Fibroblast of villous mesenchyme (primary cell): ENCODE measurements at regions not wholly inside any gene's neighbourhood (a gene's known extent, or its start where the extent isn't known, plus 50 kb on each side); places are given as distances from the start of the nearest gene placed in this dataset.

ENCODE experiments used
- DNase-seq: peaks from one replicate; pipeline ENCODE4 v3.0.0-alpha.2; 2010; ENCODE audit warnings: low read depth
- H3K4me3 ChIP-seq: 2 replicates; pipeline ENCODE4 v1.5.1; 2011; ENCODE audit warnings: low read depth, mild to moderate bottlenecking, low read length
- CTCF ChIP-seq: IDR thresholded peaks from 2 replicates; pipeline ENCODE4 v1.5.1; 2012; ENCODE audit warnings: low read depth, mild to moderate bottlenecking, low read length; ENCODE audit not compliant: insufficient read depth

- no peak overlapping the region for H3K4me3 ChIP-seq
- DNase-seq = peak; percentile 19
- TF ChIP-seq CTCF = no peak
These were observed 192.7 kb upstream of the LRIG1 start for GRCh38 chr3:66693461-66694031.

DNA sequence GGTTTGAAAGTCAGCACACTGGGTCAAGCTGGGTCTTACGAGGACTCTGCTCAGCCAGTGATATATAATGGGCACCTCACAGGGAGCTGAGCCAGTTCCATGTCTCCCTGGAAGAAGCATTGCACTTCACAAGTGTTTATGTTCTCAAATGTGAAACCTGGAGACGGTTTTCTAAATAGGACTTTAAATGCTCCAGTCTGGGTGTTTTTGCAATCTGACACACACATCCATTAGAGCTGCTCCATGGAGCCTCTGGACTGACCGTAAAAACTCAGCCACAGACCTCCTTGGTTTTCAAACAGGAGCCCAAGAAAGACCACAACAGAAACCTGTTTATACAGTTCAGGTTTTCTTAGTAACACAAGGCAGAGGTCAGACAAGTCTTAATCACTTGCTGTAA lies 201.3 kb upstream of the LRIG1 start:
- no peak overlapping the region for H3K4me3 ChIP-seq
- DNase-seq = peak; percentile 23
- TF ChIP-seq CTCF = no peak

GRCh38 chr3:66703501-66703900 lies 202.7 kb upstream of the LRIG1 start:
- no peak for TF ChIP-seq CTCF
- DNase-seq = peak; percentile 57
- H3K4me3 ChIP-seq = no peak overlapping the region

GRCh38 chr3:66705076-66705475 lies 204.3 kb upstream of the LRIG1 start:
- TF ChIP-seq CTCF = no peak
- H3K4me3 ChIP-seq = no peak overlapping the region
- DNase-seq = no peak

- TF ChIP-seq CTCF = no peak
- no peak overlapping the region for H3K4me3 ChIP-seq
- no peak for DNase-seq
These were observed 206.1 kb upstream of the LRIG1 start for GRCh38 chr3:66706890-66707289.

DNA sequence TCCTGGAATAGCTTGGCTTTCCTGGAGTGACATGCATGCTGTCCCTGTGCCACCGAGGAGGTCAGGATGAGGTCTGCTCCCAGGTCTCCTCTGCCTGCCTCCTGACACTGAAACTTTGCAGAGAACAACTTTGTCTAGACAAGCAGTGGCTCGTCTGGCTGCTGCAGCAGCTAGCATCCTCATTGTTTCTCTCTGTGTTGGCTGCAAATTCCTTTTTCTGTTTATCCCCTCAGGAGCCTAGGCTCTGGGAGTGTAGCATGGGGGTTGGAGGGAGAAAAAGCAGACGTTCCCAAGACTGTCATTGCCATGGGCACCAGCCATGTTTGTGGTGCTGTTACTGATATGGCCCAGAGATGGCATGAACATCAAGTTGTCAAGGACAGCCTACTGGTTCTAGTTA lies 208.7 kb upstream of the LRIG1 start:
- TF ChIP-seq CTCF = no peak
- H3K4me3 ChIP-seq = no peak overlapping the region
- no peak for DNase-seq

GRCh38 chr3:66712210-66712609 lies 211.4 kb upstream of the LRIG1 start:
- DNase-seq = no peak
- no peak overlapping the region for H3K4me3 ChIP-seq
- TF ChIP-seq CTCF = no peak
